Thoracic aorta (tissue), 2 donors: ENCODE measurements at regions not wholly inside any gene's neighbourhood (a gene's known extent, or its start where the extent isn't known, plus 50 kb on each side); places are given as distances from the start of the nearest gene placed in this dataset.

ENCODE experiments used
- ATAC-seq: fragments of 150-250 bp; one replicate; pipeline ENCODE4 v1.8.0; 2017; ENCODE audit warnings: low read depth; ENCODE audit not compliant: insufficient number of reproducible peaks, low FRiP score
- DNase-seq: peaks from one replicate; pipeline ENCODE4 v3.0.0-alpha.2; 2020; ENCODE audit warnings: low spot score
- H3K27ac ChIP-seq, 2 donors: fragments of 200-600 bp; sonication (generic); 1 replicate in 1 of 2; 2 replicates in 1 of 2; pipeline ENCODE4 v1.5.1; 2016; ENCODE audit warnings: mild to moderate bottlenecking in 2 of 2, moderate library complexity in 2 of 2
- H3K27me3 ChIP-seq: fragments of 200-600 bp; sonication (generic); replicated peaks from 2 replicates; pipeline ENCODE4 v1.6.0; 2016; ENCODE audit warnings: mild to moderate bottlenecking; ENCODE audit not compliant: insufficient read depth
- H3K36me3 ChIP-seq: fragments of 200-600 bp; sonication (generic); one replicate; pipeline ENCODE4 v1.5.1; 2016
- H3K4me1 ChIP-seq, 2 donors: fragments of 200-600 bp; sonication (generic); 1 replicate in 1 of 2; 2 replicates in 1 of 2; pipeline versions ENCODE4 v1.5.1 to v1.6.0; 2016; ENCODE audit warnings: low read depth in 2 of 2, mild to moderate bottlenecking in 1 of 2; ENCODE audit not compliant: control insufficient read depth in 1 of 2
- H3K4me3 ChIP-seq: fragments of 200-600 bp; sonication (generic); 2 replicates; pipeline ENCODE4 v1.5.1; 2016; ENCODE audit warnings: mild to moderate bottlenecking
- H3K9me3 ChIP-seq: fragments of 200-600 bp; sonication (generic); 2 replicates; pipeline ENCODE4 v1.5.1; 2016
- TF ChIP-seq, protein P1 (sequence below): fragments of 200-600 bp; sonication (generic); IDR thresholded peaks from one replicate; pipeline ENCODE4 v1.5.1; 2019; ENCODE audit warnings: antibody characterized with exemption

DNA sequence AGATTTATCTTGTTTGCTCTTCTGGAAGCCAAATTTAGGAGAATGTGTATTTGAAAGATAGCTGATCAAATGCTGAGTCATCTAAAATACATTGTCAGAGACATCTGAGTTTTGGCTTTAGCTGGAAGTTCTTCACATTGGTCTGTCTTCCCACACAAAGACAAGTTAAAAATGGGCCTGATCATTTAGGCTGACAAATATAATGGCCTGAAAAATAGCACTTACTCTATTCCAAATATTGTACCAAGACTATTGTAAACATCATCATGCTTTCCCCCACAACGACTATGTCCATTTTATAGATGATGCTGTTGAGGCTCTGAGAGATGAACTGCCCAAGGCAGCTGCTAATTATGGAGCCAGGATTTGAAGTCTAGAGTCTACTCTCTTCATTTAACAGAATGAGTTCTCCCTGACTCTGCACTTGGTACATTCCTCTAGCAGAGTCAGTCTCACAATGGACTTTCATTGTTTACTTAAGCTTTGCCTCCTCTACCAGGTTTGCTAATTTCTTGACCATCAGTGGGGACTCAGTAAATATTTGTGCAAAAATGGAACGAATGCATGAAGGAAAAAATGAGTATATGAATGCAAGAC is 619.4 kb upstream of the KLF4 start:
- DNase-seq (no peak), ATAC-seq (no peak)
- H3K4me3 ChIP-seq = no peak overlapping the region
- no peaks in the 10 kb centered on the region for H3K27me3 ChIP-seq
- H3K36me3 ChIP-seq = no peaks in the 10 kb centered on the region
- no peak overlapping the region for H3K27ac ChIP-seq
- TF ChIP-seq, protein P1, sequence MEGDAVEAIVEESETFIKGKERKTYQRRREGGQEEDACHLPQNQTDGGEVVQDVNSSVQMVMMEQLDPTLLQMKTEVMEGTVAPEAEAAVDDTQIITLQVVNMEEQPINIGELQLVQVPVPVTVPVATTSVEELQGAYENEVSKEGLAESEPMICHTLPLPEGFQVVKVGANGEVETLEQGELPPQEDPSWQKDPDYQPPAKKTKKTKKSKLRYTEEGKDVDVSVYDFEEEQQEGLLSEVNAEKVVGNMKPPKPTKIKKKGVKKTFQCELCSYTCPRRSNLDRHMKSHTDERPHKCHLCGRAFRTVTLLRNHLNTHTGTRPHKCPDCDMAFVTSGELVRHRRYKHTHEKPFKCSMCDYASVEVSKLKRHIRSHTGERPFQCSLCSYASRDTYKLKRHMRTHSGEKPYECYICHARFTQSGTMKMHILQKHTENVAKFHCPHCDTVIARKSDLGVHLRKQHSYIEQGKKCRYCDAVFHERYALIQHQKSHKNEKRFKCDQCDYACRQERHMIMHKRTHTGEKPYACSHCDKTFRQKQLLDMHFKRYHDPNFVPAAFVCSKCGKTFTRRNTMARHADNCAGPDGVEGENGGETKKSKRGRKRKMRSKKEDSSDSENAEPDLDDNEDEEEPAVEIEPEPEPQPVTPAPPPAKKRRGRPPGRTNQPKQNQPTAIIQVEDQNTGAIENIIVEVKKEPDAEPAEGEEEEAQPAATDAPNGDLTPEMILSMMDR = no peak
- no peaks in the 10 kb centered on the region for H3K4me1 ChIP-seq
- H3K9me3 ChIP-seq = no peaks in the 10 kb centered on the region

DNA sequence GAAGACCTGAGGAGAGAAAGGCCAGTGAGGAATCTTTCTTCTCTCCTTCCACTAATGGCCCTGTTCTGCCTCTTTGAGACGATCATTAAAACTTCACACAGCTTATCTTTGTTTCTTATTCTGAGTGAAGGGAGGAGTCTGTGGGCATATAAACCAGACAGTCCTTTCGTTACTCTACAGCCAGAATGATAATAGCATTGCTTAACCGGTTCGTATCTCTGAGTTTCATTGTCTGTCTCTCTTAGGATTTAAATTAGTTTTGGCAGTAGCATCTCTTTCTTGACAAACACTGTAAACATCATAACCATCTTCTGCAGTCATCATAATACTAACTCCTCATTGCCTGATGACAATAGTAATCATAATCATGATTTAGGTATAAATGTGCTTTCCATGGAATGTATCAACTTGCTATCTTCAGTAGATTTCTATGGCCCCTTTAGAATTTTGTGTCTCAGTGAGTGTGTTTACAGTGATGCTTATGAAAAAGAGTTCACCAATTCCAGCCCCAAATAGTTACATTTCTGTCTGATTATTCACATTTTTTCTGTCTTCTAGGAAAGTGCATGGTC is 618.8 kb upstream of the KLF4 start:
- no peak for DNase-seq
- no peaks in the 10 kb centered on the region for H3K27me3 ChIP-seq
- no peak overlapping the region for H3K4me3 ChIP-seq
- H3K9me3 ChIP-seq = no peaks in the 10 kb centered on the region
- no peaks in the 10 kb centered on the region for H3K4me1 ChIP-seq
- no peak overlapping the region for H3K27ac ChIP-seq
- TF ChIP-seq, protein P1 = no peak
- H3K36me3 ChIP-seq = no peaks in the 10 kb centered on the region
- ATAC-seq = no peak

DNA sequence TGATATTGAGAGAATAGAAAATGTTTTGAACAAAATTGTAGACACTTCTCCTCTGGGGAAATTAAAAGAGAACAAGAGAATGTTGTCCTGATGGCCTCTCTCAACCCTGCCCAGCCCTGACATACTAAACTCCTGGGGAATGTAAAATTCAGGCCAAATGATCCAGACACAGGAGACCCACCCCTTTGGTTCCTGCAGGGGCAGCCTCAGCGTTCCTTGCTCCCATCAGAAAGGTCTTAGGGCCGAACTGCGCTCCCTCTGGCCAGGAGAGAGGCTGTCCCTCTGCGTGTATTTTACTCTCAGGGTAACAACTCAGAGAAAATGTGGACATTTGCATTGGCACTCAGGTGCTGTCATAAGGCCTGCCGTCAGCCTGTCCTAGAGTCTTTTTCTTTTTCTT is 616.3 kb upstream of the KLF4 start:
- Histone ChIP-seq H3K4me3 (no peak overlapping the region), H3K27me3 (no peaks in the 10 kb centered on the region), H3K4me1 (no peaks in the 10 kb centered on the region), H3K27ac (no peak overlapping the region), H3K9me3 (no peaks in the 10 kb centered on the region), H3K36me3 (no peaks in the 10 kb centered on the region)
- DNase-seq = no peak
- TF ChIP-seq, protein P1 = no peak
- no peak for ATAC-seq

DNA sequence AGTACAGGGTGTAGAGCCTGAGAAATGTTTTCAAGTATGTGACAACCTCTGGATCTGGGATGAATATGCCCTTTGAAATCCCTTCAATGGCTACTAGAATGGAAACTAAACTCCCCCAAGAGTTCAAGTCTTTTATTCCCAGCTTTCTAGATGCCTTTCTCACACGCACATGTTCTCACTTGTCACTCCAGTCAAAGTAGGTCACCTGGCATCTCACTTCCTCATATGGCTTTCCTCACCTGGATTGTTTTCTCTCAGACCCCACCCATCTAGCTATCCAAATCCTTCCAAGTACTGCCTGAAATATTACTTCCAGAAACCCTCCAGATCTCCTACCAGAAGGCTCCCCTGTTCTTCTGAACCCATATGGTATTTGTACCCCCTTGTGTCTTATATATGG is 615.4 kb upstream of the KLF4 start:
- no peaks in the 10 kb centered on the region for H3K9me3 ChIP-seq
- no peaks in the 10 kb centered on the region for H3K36me3 ChIP-seq
- no peak overlapping the region for H3K4me3 ChIP-seq
- no peaks in the 10 kb centered on the region for H3K4me1 ChIP-seq
- no peak overlapping the region for H3K27ac ChIP-seq
- TF ChIP-seq, protein P1 = no peak
- ATAC-seq (no peak), DNase-seq (no peak)
- H3K27me3 ChIP-seq = no peaks in the 10 kb centered on the region

DNA sequence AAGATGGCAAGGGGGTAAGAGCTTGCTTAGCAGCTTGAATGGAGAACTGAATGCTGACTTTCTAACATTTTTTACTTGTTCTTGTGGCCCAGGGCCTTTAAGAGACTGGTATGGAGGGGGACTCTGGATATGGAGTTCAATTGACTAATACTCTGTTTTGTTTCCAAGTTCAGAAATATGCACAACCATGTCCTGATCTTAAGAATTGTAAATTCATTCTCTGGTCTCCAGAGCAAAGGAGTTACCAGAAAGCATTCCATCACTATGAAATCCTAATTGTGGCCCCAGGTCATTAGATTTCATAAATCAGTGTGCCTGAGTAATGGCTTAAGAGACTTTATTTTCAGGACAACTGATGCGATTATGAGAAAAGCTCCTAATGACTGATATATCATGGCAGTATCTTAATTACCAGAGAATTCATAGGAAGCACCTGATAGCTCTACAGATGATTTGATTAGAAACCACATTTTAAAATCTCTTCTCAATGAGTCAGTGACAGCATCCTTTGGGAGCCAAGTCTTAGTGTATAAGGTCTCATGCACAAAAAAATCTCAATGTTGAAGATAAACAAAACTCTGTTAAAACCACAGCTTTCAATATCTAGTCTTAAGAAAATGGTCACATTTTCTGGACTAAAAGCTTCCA is 613.6 kb upstream of the KLF4 start:
- H3K4me1 ChIP-seq = no peaks in the 10 kb centered on the region
- no peak for DNase-seq
- H3K27ac ChIP-seq = no peak overlapping the region
- ATAC-seq = no peak
- H3K4me3 ChIP-seq = no peak overlapping the region
- no peaks in the 10 kb centered on the region for H3K9me3 ChIP-seq
- no peaks in the 10 kb centered on the region for H3K27me3 ChIP-seq
- TF ChIP-seq, protein P1 = no peak
- no peaks in the 10 kb centered on the region for H3K36me3 ChIP-seq
